ENCODE measurements at regions not wholly inside any gene's neighbourhood (a gene's known extent, or its start where the extent isn't known, plus 50 kb on each side); places are given as distances from the start of the nearest gene placed in this dataset.

DNA sequence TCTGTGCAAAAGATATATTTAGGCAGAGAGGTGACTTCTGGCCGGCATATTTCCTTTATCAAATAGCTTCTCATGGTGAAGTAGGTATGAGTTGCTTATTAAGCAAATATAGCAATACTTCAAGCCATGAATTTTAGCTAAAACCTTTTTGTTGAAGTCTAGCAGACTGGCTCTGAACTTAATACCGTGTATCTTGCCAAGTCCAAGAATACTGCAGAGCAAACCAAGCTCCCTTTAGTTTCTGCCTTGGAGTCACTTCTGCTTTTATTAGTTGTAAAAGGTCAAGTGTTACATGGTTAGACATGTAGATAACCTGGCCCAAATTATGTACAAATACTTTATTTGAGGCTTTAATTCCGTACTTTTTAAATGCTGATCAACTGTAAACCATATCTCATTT is 627.6 kb upstream of the PKDCC start:
- ChIA-PET CTCF (no interaction called here), RAD21 (ENCODE audit: unreplicated experiment) (no interaction called here), POLR2A (no interaction called here), SMC1A (ENCODE audit: uncharacterized antibody, unreplicated experiment) (no interaction called here)
- in situ Hi-C loops (cut with MboI) (no loop called here), intact Hi-C loops (cut with micrococcal nuclease; ENCODE audit: unreplicated experiment) (no loop called here)
- no peaks in the 10 kb centered on the region for H3K79me2 ChIP-seq (ENCODE audit: control insufficient read depth, insufficient read depth, low read length)
- TF ChIP-seq, protein P1, sequence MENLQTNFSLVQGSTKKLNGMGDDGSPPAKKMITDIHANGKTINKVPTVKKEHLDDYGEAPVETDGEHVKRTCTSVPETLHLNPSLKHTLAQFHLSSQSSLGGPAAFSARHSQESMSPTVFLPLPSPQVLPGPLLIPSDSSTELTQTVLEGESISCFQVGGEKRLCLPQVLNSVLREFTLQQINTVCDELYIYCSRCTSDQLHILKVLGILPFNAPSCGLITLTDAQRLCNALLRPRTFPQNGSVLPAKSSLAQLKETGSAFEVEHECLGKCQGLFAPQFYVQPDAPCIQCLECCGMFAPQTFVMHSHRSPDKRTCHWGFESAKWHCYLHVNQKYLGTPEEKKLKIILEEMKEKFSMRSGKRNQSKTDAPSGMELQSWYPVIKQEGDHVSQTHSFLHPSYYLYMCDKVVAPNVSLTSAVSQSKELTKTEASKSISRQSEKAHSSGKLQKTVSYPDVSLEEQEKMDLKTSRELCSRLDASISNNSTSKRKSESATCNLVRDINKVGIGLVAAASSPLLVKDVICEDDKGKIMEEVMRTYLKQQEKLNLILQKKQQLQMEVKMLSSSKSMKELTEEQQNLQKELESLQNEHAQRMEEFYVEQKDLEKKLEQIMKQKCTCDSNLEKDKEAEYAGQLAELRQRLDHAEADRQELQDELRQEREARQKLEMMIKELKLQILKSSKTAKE (IDR thresholded peaks at IDR 0.05; ENCODE audit: low read depth, poor library complexity, severe bottlenecking) = no peak
- TF ChIP-seq TCF3 (IDR thresholded peaks at IDR 0.05; ENCODE audit: borderline replicate concordance, insufficient read depth, low read depth, low read length) (no peak), NRF1 (conservative IDR thresholded peaks at IDR 0.05; ENCODE audit: low read depth, low read length) (no peak), IKZF1 (conservative IDR thresholded peaks at IDR 0.05) (no peak), SPI1 (IDR thresholded peaks at IDR 0.05; ENCODE audit: borderline replicate concordance, insufficient read depth, low read depth, low read length) (peak; percentile 21; the same call in 1 of the 2 replicates), MEF2B (IDR thresholded peaks at IDR 0.05; ENCODE audit: partially characterized antibody, poor library complexity, severe bottlenecking) (no peak)
- TF ChIP-seq, protein P2, sequence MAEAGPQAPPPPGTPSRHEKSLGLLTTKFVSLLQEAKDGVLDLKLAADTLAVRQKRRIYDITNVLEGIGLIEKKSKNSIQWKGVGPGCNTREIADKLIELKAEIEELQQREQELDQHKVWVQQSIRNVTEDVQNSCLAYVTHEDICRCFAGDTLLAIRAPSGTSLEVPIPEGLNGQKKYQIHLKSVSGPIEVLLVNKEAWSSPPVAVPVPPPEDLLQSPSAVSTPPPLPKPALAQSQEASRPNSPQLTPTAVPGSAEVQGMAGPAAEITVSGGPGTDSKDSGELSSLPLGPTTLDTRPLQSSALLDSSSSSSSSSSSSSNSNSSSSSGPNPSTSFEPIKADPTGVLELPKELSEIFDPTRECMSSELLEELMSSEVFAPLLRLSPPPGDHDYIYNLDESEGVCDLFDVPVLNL (IDR thresholded peaks at IDR 0.05; ENCODE audit: low read depth, low read length) = no peak
- DNase-seq (ENCODE audit: low read depth, low spot score) = no peak
- H3K4me2 ChIP-seq (ENCODE audit: control insufficient read depth, insufficient read depth) = no peak overlapping the region
- no peak overlapping the region for H3K9ac ChIP-seq (ENCODE audit: control insufficient read depth, insufficient read depth, low read length)
- no peak for FAIRE-seq
- no peaks in the 10 kb centered on the region for H3K4me1 ChIP-seq (ENCODE audit: control insufficient read depth, insufficient read depth, low read length)
- no peaks in the 10 kb centered on the region for H3K9me3 ChIP-seq (replicated peaks; ENCODE audit: control insufficient read depth, insufficient read depth, low read length)
- BruUV-seq (replicated peaks) = no TSS peak
- H3K27ac ChIP-seq (ENCODE audit: control insufficient read depth, insufficient read depth) = no peak overlapping the region
- WGBS (ENCODE audit: insufficient coverage, insufficient replicate concordance, low lambda C conversion rate, missing lambda C conversion rate) = 44% methylated on average over 3 of the region's 3 CpGs
- H4K20me1 ChIP-seq (ENCODE audit: control insufficient read depth, insufficient read depth) = no peaks in the 10 kb centered on the region
- no peak overlapping the region for H2AFZ ChIP-seq (ENCODE audit: control insufficient read depth, low read depth, low read length)
- no peak for ATAC-seq
- no peak overlapping the region for H3K4me3 ChIP-seq
- H3K36me3 ChIP-seq (ENCODE audit: control insufficient read depth in 2 of 2, insufficient read depth in 2 of 2, low read length in 1 of 2) = no peaks in the 10 kb centered on the region
- H3K27me3 ChIP-seq (replicated peaks in 1 of 2; ENCODE audit: control insufficient read depth in 2 of 2, insufficient read depth in 2 of 2, low read length in 1 of 2) = no peaks in the 10 kb centered on the region

Data from GM12878 (cell line).